KMS-11 (cell line): ENCODE measurements at regions not wholly inside any gene's neighbourhood (a gene's known extent, or its start where the extent isn't known, plus 50 kb on each side); places are given as distances from the start of the nearest gene placed in this dataset.

Experiments
- H2AFZ ChIP-seq: fragments of 200-600 bp; sonication (generic); 2 replicates; pipeline ENCODE4 v1.6.1; 2016; ENCODE audit warnings: antibody characterized with exemption, mixed run types, low read depth
- H3K27ac ChIP-seq: fragments of 200-600 bp; sonication (generic); 2 replicates; pipeline ENCODE4 v1.6.1; 2016; ENCODE audit warnings: mild to moderate bottlenecking, mixed run types
- H3K27me3 ChIP-seq: fragments of 200-600 bp; sonication (generic); 2 replicates; pipeline ENCODE4 v1.6.1; 2017; ENCODE audit warnings: mild to moderate bottlenecking, low read depth, mixed run types, moderate library complexity; ENCODE audit not compliant: insufficient read depth
- H3K36me3 ChIP-seq: fragments of 200-600 bp; sonication (generic); 2 replicates; pipeline ENCODE4 v1.6.1; 2017; ENCODE audit warnings: mild to moderate bottlenecking, mixed run types; ENCODE audit not compliant: insufficient read depth
- H3K4me1 ChIP-seq: fragments of 200-600 bp; sonication (generic); 2 replicates; pipeline ENCODE4 v1.6.1; 2016; ENCODE audit warnings: mild to moderate bottlenecking, low read depth, mixed run types; ENCODE audit not compliant: poor library complexity, severe bottlenecking
- H3K4me2 ChIP-seq: fragments of 200-600 bp; sonication (generic); 2 replicates; pipeline ENCODE4 v1.7.0; 2016; ENCODE audit warnings: mild to moderate bottlenecking, mixed run types
- H3K4me3 ChIP-seq: fragments of 200-600 bp; sonication (generic); IDR thresholded peaks from 2 replicates; pipeline ENCODE4 v1.6.1; 2017; ENCODE audit warnings: low read depth, low read length, mixed read lengths; ENCODE audit not compliant: insufficient read depth
- H3K79me2 ChIP-seq: fragments of 200-600 bp; sonication (generic); 2 replicates; pipeline ENCODE4 v1.6.1; 2016; ENCODE audit warnings: low read depth, mixed run types; ENCODE audit not compliant: insufficient read depth
- H3K9ac ChIP-seq: fragments of 200-600 bp; sonication (generic); 2 replicates; pipeline ENCODE4 v1.6.1; 2016; ENCODE audit warnings: mild to moderate bottlenecking, mixed run types
- H4K20me1 ChIP-seq: fragments of 200-600 bp; sonication (generic); 2 replicates; pipeline ENCODE4 v1.6.1; 2016; ENCODE audit warnings: mild to moderate bottlenecking, mixed run types; ENCODE audit not compliant: insufficient read depth
- TF ChIP-seq, protein P1 (sequence below): fragments of 200-600 bp; sonication (generic); conservative IDR thresholded peaks from 2 replicates; pipeline ENCODE4 v1.6.1; 2017; ENCODE audit warnings: low read depth, mild to moderate bottlenecking, antibody characterized with exemption, low read length, moderate library complexity, mixed read lengths

DNA sequence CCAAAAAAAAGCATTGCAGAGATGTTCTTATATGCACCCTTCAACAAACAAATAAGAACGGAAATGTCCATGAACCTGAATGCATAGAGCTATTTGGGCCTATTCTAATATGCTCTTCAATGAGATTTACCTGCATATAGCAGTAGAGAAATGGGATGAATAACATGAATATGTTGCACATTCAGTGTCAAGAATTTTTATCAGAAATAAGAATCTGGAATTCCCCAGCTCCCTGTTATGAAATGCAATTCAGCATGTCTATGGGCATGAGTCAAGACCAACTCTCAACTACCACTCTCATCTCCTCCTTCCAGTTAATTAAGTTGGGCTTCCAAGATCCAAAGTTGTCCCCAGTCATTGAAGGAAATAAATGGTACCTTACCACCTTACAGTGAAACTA lies 133.7 kb upstream of the ALCAM start:
- H3K4me1 ChIP-seq = no peaks in the 10 kb centered on the region
- TF ChIP-seq, protein P1, sequence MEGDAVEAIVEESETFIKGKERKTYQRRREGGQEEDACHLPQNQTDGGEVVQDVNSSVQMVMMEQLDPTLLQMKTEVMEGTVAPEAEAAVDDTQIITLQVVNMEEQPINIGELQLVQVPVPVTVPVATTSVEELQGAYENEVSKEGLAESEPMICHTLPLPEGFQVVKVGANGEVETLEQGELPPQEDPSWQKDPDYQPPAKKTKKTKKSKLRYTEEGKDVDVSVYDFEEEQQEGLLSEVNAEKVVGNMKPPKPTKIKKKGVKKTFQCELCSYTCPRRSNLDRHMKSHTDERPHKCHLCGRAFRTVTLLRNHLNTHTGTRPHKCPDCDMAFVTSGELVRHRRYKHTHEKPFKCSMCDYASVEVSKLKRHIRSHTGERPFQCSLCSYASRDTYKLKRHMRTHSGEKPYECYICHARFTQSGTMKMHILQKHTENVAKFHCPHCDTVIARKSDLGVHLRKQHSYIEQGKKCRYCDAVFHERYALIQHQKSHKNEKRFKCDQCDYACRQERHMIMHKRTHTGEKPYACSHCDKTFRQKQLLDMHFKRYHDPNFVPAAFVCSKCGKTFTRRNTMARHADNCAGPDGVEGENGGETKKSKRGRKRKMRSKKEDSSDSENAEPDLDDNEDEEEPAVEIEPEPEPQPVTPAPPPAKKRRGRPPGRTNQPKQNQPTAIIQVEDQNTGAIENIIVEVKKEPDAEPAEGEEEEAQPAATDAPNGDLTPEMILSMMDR = no peak

DNA sequence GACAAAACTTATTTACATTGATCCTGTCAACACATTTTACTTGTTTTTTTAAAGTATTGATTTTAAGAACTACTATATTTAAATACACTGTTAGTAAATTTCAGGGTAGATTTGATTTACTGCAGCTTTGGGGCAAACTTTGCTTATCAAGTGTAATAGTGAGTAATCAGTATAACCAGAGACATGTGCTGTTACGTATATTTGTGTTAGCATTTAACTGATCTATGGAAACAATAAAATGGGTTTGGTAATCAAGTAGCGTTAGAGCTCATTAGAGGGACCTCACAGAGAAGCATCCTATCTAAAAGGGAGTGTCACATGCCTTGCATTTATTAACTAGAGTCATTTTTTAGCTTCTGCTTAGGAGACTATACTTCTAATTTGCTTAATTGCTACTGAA lies 131.5 kb upstream of the ALCAM start:
- no peaks in the 10 kb centered on the region for H4K20me1 ChIP-seq
- no peak overlapping the region for H3K4me2 ChIP-seq
- no peak overlapping the region for H2AFZ ChIP-seq
- no peaks in the 10 kb centered on the region for H3K27me3 ChIP-seq
- TF ChIP-seq, protein P1 = no peak
- H3K79me2 ChIP-seq = no peaks in the 10 kb centered on the region
- no peak overlapping the region for H3K27ac ChIP-seq
- H3K4me3 ChIP-seq = no peak overlapping the region
- no peaks in the 10 kb centered on the region for H3K4me1 ChIP-seq
- no peaks in the 10 kb centered on the region for H3K36me3 ChIP-seq
- no peak overlapping the region for H3K9ac ChIP-seq

More for the DNA sequence above, 133.7 kb upstream of the ALCAM start:
- no peak overlapping the region for H3K4me3 ChIP-seq
- no peak overlapping the region for H3K27ac ChIP-seq
- H3K4me2 ChIP-seq = no peak overlapping the region
- H3K36me3 ChIP-seq = no peaks in the 10 kb centered on the region
- H3K9ac ChIP-seq = no peak overlapping the region
- H3K79me2 ChIP-seq = no peaks in the 10 kb centered on the region
- H3K27me3 ChIP-seq = no peaks in the 10 kb centered on the region
- no peak overlapping the region for H2AFZ ChIP-seq
- H4K20me1 ChIP-seq = no peaks in the 10 kb centered on the region

DNA sequence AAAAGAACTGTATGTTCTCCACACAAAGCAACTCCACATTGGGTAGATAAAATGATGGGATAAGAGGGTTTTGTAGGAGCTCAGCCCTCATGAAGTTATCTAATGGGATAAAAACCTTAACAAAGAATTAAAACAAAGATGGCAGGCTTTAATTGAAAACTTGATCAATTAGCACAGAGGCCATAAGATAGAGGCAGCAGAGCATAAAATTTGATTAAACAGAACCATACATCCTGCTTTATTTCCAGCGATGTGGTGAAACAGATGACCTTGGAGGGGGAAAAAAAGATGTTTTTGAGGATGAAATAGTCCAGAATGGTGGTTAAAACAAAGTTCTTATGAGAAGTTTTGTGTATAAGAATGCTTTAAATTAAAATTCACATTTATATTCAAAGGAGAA lies 130.9 kb upstream of the ALCAM start:
- H3K4me1 ChIP-seq = no peaks in the 10 kb centered on the region
- no peaks in the 10 kb centered on the region for H3K79me2 ChIP-seq
- TF ChIP-seq, protein P1 = no peak
- H2AFZ ChIP-seq = no peak overlapping the region
- H3K27me3 ChIP-seq = no peaks in the 10 kb centered on the region
- no peak overlapping the region for H3K9ac ChIP-seq
- H3K36me3 ChIP-seq = no peaks in the 10 kb centered on the region
- no peak overlapping the region for H3K27ac ChIP-seq
- no peak overlapping the region for H3K4me2 ChIP-seq
- no peak overlapping the region for H3K4me3 ChIP-seq
- H4K20me1 ChIP-seq = no peaks in the 10 kb centered on the region

DNA sequence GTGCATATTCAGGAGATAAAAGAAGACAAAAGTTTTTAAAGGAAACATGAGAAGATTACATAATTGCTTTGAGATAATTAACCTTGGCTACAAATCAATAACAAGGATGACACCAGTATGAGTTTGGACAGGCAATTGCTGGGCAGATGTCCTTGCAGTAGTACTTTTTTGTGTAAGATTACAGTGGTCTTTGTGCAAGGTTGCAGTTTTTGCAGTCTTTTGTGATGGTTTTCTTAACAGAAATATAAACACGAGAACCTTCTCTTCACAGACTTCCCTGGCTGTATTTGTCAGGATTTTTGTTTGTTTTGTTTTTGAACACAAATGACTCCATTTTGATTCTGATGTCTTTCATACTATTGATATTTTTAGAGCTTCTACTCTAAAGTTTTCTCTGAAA lies 128.3 kb upstream of the ALCAM start:
- H2AFZ ChIP-seq = no peak overlapping the region

More for the DNA sequence above, 128.3 kb upstream of the ALCAM start:
- Histone ChIP-seq H3K4me2 (no peak overlapping the region), H3K27me3 (no peaks in the 10 kb centered on the region), H4K20me1 (no peaks in the 10 kb centered on the region), H3K27ac (no peak overlapping the region), H3K4me3 (no peak overlapping the region), H3K36me3 (no peaks in the 10 kb centered on the region), H3K9ac (no peak overlapping the region), H3K4me1 (no peaks in the 10 kb centered on the region), H3K79me2 (no peaks in the 10 kb centered on the region)
- TF ChIP-seq, protein P1 = no peak
